BLaER1 treated with 17β-estradiol and CSF1 and Interleukin-3, amounts not matched to agents 10 nM and 100 nM (cell line): ENCODE measurements at regions not wholly inside any gene's neighbourhood (a gene's known extent, or its start where the extent isn't known, plus 50 kb on each side); places are given as distances from the start of the nearest gene placed in this dataset.

Experiments
- H3K27ac ChIP-seq, 11 experiments: shearing (Covaris generic); formaldehyde crosslinking; 2 replicates each; pipeline ENCODE4 v1.8.1; 2022
- H3K27me3 ChIP-seq, 11 experiments: shearing (Covaris generic); formaldehyde crosslinking; 2 replicates each; pipeline ENCODE4 v1.8.1; 2022
- H3K36me3 ChIP-seq, 11 experiments: shearing (Covaris generic); formaldehyde crosslinking; 2 replicates each; pipeline ENCODE4 v1.8.1; 2022
- H3K4me1 ChIP-seq, 10 experiments: shearing (Covaris generic); formaldehyde crosslinking; 2 replicates each; pipeline ENCODE4 v1.8.1; 2022
- H3K4me2 ChIP-seq, 11 experiments: shearing (Covaris generic); formaldehyde crosslinking; 2 replicates each; pipeline ENCODE4 v1.8.1; 2022
- H3K4me3 ChIP-seq, 10 experiments: shearing (Covaris generic); formaldehyde crosslinking; 2 replicates each; pipeline ENCODE4 v1.8.1; 2022
- H3K9ac ChIP-seq, 11 experiments: shearing (Covaris generic); formaldehyde crosslinking; 2 replicates each; pipeline ENCODE4 v1.8.1; 2022
- H3K9me3 ChIP-seq, 11 experiments: shearing (Covaris generic); formaldehyde crosslinking; replicated peaks in 1 of 11; 2 replicates each; pipeline ENCODE4 v1.8.1; 2022
- H4K20me1 ChIP-seq, 11 experiments: shearing (Covaris generic); formaldehyde crosslinking; 2 replicates each; pipeline ENCODE4 v1.8.1; 2022
- Cebpa-rat ChIP-seq, 11 experiments: shearing (Covaris generic); IDR thresholded peaks; 2 replicates each; pipeline ENCODE4 v1.8.1; 2022

DNA sequence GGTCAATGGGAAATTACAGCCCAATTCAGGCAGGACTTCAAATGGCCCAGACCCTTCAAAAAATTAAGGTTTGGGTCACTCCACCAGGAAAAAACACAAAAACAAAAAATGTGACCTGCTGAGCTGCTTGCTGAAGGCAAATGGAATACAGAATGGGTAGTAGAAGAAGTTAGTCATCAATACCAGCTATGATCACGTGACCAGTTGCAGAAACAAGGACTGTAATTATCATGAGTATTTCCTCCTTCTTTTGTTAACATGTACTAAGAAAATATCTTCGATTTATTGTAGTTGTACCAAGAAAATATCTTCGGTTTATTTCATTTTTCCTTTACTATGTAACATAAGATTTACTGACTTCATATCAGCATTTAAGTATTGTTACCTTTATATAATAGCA is 1183.6 kb downstream of the CDH8 start:
- no peak overlapping the region for H3K9ac ChIP-seq
- H3K9me3 ChIP-seq, result peaks cover 0 to 13% (median 0%) of the 10 kb centered on the region in 11 experiments; a peak in 2 of 22 replicates
- H3K4me3 ChIP-seq, result no peak overlapping the region

DNA sequence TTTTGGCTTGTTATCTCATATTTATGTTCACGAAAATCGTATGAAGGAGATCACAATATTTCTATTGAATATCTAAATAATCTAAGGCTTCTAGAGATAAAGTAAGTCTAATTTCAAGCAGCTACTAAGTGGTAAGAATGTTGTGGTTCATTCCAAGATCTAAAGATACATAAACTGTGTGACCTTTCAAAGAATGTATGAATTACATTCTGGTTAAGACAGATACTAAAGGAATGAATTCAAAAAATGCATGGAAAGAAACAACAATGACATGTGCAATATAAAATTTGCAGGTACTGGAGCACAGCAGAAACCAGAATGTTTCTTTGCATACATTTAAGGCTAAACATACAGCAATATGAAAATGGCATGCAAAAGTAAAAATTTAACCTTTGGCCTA is 1214.6 kb downstream of the CDH8 start:
- H3K4me3 ChIP-seq, result no peak overlapping the region
- H3K9ac ChIP-seq, result no peak overlapping the region
- H4K20me1 ChIP-seq, result no peaks in the 10 kb centered on the region
- H3K36me3 ChIP-seq, result no peaks in the 10 kb centered on the region
- H3K4me1 ChIP-seq, result peaks cover 0 to 14% (median 10%) of the 10 kb centered on the region in 10 experiments; a peak in 10 of 20 replicates
- H3K9me3 ChIP-seq, result no peaks in the 10 kb centered on the region
- H3K27me3 ChIP-seq, result no peaks in the 10 kb centered on the region
- TF ChIP-seq Cebpa-rat (IDR thresholded peaks at IDR 0.05), result no peak
- no peak overlapping the region for H3K27ac ChIP-seq
- H3K4me2 ChIP-seq, result no peak overlapping the region

More for the DNA sequence above, 1183.6 kb downstream of the CDH8 start:
- H3K27ac ChIP-seq, result no peak overlapping the region
- no peak for TF ChIP-seq Cebpa-rat (IDR thresholded peaks at IDR 0.05)
- no peak overlapping the region for H3K4me2 ChIP-seq
- H3K36me3 ChIP-seq, result no peaks in the 10 kb centered on the region
- no peaks in the 10 kb centered on the region for H4K20me1 ChIP-seq
- no peaks in the 10 kb centered on the region for H3K27me3 ChIP-seq
- H3K4me1 ChIP-seq, result no peaks in the 10 kb centered on the region

DNA sequence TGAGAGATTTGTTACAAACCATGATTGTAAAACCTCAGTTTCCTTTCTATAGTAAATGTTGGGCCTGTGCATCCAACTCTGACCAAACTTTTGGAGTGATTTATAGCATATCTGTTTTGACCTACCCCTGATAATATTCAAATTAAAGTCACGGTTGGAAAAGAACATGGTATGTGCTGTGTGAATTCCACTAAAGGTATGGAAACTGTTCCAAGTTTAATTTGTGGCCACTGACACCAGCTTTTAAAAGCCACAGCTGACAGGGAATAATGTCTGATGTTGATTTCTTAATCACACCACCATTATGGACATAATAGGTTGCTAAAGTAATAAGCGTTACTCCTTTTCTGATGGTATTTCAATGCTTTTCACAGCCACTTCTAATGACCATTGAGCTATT is 1215.9 kb downstream of the CDH8 start:
- Histone ChIP-seq H3K27ac (no peak overlapping the region), H3K36me3 (no peaks in the 10 kb centered on the region), H3K9ac (no peak overlapping the region), H3K27me3 (no peaks in the 10 kb centered on the region), H3K9me3 (no peaks in the 10 kb centered on the region), H3K4me2 (peak overlapping the region in 7 of 11 experiments; percentile 12 to 42 (median 32); a peak in 9 of 22 replicates), H3K4me3 (no peak overlapping the region), H3K4me1 (peaks cover 0 to 14% (median 10%) of the 10 kb centered on the region in 10 experiments; a peak in 10 of 20 replicates), H4K20me1 (no peaks in the 10 kb centered on the region)
- TF ChIP-seq Cebpa-rat (IDR thresholded peaks at IDR 0.05), result no peak

DNA sequence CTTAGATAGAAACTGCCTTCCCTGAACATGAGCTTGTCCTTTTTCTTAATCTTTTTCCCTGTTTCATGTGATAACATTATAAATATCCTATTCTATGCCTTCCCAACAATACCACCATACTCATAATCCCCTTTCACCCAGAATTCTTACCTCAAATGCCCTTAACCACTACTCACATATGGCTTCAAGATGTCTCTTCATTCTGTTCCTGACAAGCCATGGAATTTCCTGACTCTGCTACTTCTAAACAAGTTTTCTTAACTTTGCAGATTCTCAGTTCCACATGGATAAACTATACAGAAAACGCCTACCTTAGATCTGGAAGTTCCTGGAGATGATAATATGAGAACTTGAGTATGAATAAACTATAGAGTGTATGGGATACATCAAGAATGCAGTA is 1217.8 kb downstream of the CDH8 start:
- H3K27me3 ChIP-seq, result no peaks in the 10 kb centered on the region
- no peak overlapping the region for H3K27ac ChIP-seq
- H3K4me2 ChIP-seq, result no peak overlapping the region
- H4K20me1 ChIP-seq, result no peaks in the 10 kb centered on the region
- H3K4me1 ChIP-seq, result peaks cover 0 to 14% (median 10%) of the 10 kb centered on the region in 10 experiments; a peak in 10 of 20 replicates
- H3K4me3 ChIP-seq, result no peak overlapping the region
- no peak for TF ChIP-seq Cebpa-rat (IDR thresholded peaks at IDR 0.05)
- H3K9ac ChIP-seq, result no peak overlapping the region
- H3K36me3 ChIP-seq, result no peaks in the 10 kb centered on the region
- no peaks in the 10 kb centered on the region for H3K9me3 ChIP-seq

DNA sequence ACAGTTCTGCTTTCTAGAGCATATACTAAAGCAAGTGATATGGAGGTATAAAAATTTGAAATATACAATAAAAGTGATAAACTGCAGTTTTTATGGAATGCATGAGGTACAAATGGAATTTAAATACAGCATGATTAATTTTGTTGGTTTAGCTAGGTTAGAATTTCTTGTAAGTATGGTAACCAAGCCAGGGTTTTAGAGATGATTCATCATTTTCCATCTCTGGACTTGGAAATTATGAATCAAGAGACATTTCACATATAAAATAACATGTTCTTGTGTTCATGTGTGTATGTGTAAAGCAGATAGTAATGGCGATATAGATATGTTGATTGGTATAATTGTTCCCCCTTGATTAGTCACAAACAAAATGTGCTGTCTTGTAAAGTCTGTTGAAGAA is 1219.8 kb downstream of the CDH8 start:
- no peak for TF ChIP-seq Cebpa-rat (IDR thresholded peaks at IDR 0.05)
- Histone ChIP-seq H3K4me1 (peaks cover 0 to 14% (median 10%) of the 10 kb centered on the region in 10 experiments; a peak in 10 of 20 replicates), H3K4me3 (no peak overlapping the region), H3K27ac (no peak overlapping the region), H3K9ac (no peak overlapping the region), H3K27me3 (no peaks in the 10 kb centered on the region), H3K9me3 (no peaks in the 10 kb centered on the region), H3K4me2 (no peak overlapping the region), H4K20me1 (no peaks in the 10 kb centered on the region), H3K36me3 (no peaks in the 10 kb centered on the region)

DNA sequence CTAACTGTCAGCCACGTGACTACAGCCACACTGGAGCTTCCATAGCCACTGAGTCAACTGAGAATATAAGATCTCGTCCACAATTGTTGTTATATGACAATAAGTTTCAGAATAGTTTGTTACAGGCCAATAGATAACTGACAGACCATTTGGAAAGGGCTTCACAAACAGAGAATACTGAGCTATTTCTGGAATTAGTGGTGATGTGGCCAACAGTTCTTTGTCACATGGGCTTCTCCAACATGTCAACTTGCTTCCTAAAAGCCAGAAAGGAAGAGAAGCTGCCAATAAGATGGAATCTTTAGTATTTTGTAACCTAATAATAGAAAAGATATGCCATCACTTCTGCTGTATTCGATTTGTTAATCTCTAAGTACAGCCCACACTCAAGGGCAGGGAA is 1220.4 kb downstream of the CDH8 start:
- no peak overlapping the region for H3K9ac ChIP-seq
- H3K4me2 ChIP-seq, result no peak overlapping the region
- no peaks in the 10 kb centered on the region for H4K20me1 ChIP-seq
- no peak overlapping the region for H3K4me3 ChIP-seq
- H3K27me3 ChIP-seq, result no peaks in the 10 kb centered on the region
- no peaks in the 10 kb centered on the region for H3K9me3 ChIP-seq
- no peaks in the 10 kb centered on the region for H3K36me3 ChIP-seq
- no peak overlapping the region for H3K27ac ChIP-seq
- H3K4me1 ChIP-seq, result peaks cover 0 to 14% (median 10%) of the 10 kb centered on the region in 10 experiments; a peak in 10 of 20 replicates
- no peak for TF ChIP-seq Cebpa-rat (IDR thresholded peaks at IDR 0.05)

DNA sequence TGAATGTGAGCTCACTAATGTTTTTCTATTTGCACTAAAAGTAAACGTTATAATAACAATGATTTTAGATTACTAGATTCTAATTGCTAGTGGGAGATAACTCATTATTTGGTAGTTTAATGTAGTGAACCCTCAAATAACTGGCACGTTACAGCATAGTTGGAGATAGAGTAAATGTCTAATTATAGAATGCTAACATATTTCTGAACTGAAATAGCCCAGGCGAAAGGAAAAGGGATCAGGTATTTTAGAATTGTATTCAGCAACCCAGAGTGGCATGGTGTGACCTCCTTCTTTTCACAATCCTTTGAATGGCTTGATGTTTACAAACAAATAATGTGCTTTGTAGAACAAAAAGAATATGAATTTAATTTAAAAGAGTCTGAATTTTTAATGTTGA is 1221.2 kb downstream of the CDH8 start:
- H3K9me3 ChIP-seq, result no peaks in the 10 kb centered on the region
- no peaks in the 10 kb centered on the region for H3K36me3 ChIP-seq
- no peaks in the 10 kb centered on the region for H4K20me1 ChIP-seq
- no peak for TF ChIP-seq Cebpa-rat (IDR thresholded peaks at IDR 0.05)
- H3K4me1 ChIP-seq, result peaks cover 0 to 7% (median 5%) of the 10 kb centered on the region in 10 experiments; a peak in 10 of 20 replicates
- H3K27ac ChIP-seq, result no peak overlapping the region
- no peak overlapping the region for H3K9ac ChIP-seq
- H3K4me2 ChIP-seq, result no peak overlapping the region
- no peak overlapping the region for H3K4me3 ChIP-seq
- no peaks in the 10 kb centered on the region for H3K27me3 ChIP-seq

DNA sequence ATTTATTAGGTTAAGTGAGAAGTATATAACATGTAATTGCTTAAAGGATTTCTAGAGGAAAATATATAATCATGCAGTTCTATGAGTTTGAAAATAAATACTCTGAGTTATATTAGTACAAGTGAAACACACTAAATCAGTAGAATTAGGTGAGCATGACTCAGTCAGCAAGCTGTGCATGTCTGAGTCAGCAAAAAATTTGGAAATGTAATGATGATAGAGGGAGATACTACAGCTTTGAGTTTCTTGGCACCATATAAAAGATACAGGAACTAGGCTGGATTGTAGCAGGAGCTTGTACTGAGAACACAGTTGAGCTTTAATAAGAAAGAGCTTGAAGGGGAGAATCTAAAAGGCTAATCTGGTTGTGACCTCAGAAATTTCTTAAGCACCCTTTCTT is 1224.6 kb downstream of the CDH8 start:
- peaks cover 0 to 3% (median 0%) of the 10 kb centered on the region in 11 experiments; a peak in 1 of 22 replicates for H3K9me3 ChIP-seq
- no peaks in the 10 kb centered on the region for H3K36me3 ChIP-seq
- H3K27ac ChIP-seq, result no peak overlapping the region
- H3K9ac ChIP-seq, result no peak overlapping the region
- no peaks in the 10 kb centered on the region for H3K27me3 ChIP-seq
- no peak for TF ChIP-seq Cebpa-rat (IDR thresholded peaks at IDR 0.05)
- H3K4me3 ChIP-seq, result no peak overlapping the region
- H3K4me1 ChIP-seq, result no peaks in the 10 kb centered on the region
- H3K4me2 ChIP-seq, result no peak overlapping the region
- H4K20me1 ChIP-seq, result no peaks in the 10 kb centered on the region

DNA sequence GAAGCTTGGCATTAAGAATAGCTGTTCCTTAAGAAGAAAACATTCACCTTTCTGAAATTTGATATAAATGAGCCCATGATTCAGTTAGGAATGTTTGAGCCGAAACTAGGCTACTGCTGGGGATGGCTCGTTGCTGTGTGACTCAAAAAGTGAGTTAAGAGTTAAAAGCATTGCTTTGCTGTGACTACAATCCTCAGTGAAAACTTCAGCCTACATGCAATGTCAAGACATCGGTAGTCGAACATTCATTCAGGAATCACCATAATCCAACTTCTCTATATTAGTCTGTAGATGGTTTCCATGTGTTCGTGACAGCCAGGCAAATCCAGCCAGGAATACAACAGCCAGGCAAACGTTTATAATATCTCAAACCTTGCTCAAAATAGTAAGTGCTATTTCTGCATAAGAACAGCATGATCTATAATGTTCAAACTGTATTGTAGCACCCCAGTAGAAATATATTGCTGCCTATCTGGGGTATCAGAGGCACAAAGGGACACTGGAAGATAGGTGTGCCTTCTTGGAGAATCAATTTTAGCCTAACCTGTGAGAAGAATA is 1225.1 kb downstream of the CDH8 start:
- H3K4me1 ChIP-seq, result no peaks in the 10 kb centered on the region
- H3K36me3 ChIP-seq, result no peaks in the 10 kb centered on the region
- H3K4me2 ChIP-seq, result no peak overlapping the region
- no peak overlapping the region for H3K4me3 ChIP-seq
- H3K9ac ChIP-seq, result no peak overlapping the region
- peaks cover 0 to 3% (median 0%) of the 10 kb centered on the region in 11 experiments; a peak in 1 of 22 replicates for H3K9me3 ChIP-seq
- TF ChIP-seq Cebpa-rat (IDR thresholded peaks at IDR 0.05), result no peak
- no peak overlapping the region for H3K27ac ChIP-seq
- H3K27me3 ChIP-seq, result no peaks in the 10 kb centered on the region
- H4K20me1 ChIP-seq, result no peaks in the 10 kb centered on the region

DNA sequence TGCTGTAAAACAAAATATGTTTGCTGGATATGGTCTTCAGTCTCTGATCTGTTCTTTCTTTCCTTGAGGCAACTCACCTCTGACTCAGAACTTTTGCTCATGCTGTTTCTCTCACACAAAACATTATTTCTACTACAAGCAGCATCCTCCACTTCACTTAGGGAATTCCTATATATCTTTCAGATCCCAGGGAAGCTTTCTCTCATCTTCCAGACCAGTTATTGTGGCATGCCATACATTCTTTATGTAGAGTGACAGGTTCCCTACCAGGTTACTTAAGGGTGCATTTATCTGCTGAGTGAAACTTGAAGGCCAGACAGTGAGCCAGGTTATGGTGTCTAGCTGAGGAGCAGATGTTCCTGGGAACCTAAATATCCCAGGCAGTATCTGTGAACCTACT is 1226.0 kb downstream of the CDH8 start:
- Histone ChIP-seq H3K36me3 (no peaks in the 10 kb centered on the region), H3K4me2 (no peak overlapping the region), H4K20me1 (no peaks in the 10 kb centered on the region), H3K4me1 (no peaks in the 10 kb centered on the region), H3K9me3 (peaks cover 0 to 3% (median 0%) of the 10 kb centered on the region in 11 experiments; a peak in 1 of 22 replicates), H3K9ac (no peak overlapping the region), H3K27ac (no peak overlapping the region), H3K4me3 (no peak overlapping the region), H3K27me3 (no peaks in the 10 kb centered on the region)
- no peak for TF ChIP-seq Cebpa-rat (IDR thresholded peaks at IDR 0.05)
